HepG2 (cell line): ENCODE measurements at regions not wholly inside any gene's neighbourhood (a gene's known extent, or its start where the extent isn't known, plus 50 kb on each side); places are given as distances from the start of the nearest gene placed in this dataset.

ENCODE experiments used
- CEBPG ChIP-seq: IDR thresholded peaks from 2 replicates; pipeline ENCODE4 v1.6.1; 2016
- DPF2 ChIP-seq: sonication (generic); formaldehyde crosslinking; IDR thresholded peaks from 2 replicates; pipeline ENCODE4 v1.4.0; 2020; ENCODE audit warnings: mild to moderate bottlenecking, low read depth, missing genetic modification reagents, borderline replicate concordance
- EZH2 ChIP-seq: conservative IDR thresholded peaks from 2 replicates; pipeline ENCODE4 v1.6.1; 2012; ENCODE audit warnings: mild to moderate bottlenecking, low read depth, low read length, moderate library complexity
- GATAD2A ChIP-seq: IDR thresholded peaks from 2 replicates; pipeline ENCODE4 v1.6.1; 2016
- HNF4G ChIP-seq, 2 experiments: sonication (generic) in 1 of 2; formaldehyde crosslinking in 1 of 2; IDR thresholded peaks; 2 replicates each; pipeline versions ENCODE4 v1.4.0 to v1.6.1; 2011 to 2020; ENCODE audit warnings: borderline replicate concordance in 2 of 2, low read depth in 2 of 2, mild to moderate bottlenecking in 2 of 2, low read length in 1 of 2, missing genetic modification reagents in 1 of 2, moderate library complexity in 1 of 2
- HNRNPK ChIP-seq: fragments of 200-400 bp; formaldehyde crosslinking; IDR thresholded peaks from 2 replicates; pipeline ENCODE4 v1.6.1; 2018; ENCODE audit warnings: low read length, low read depth, moderate library complexity, mild to moderate bottlenecking; ENCODE audit not compliant: poor library complexity, severe bottlenecking
- NFE2L1 ChIP-seq: sonication (generic); formaldehyde crosslinking; IDR thresholded peaks from 2 replicates; pipeline ENCODE4 v1.4.0; 2020; ENCODE audit warnings: missing genetic modification reagents, mild to moderate bottlenecking, borderline replicate concordance
- PHF21A ChIP-seq: sonication (generic); formaldehyde crosslinking; IDR thresholded peaks from 2 replicates; pipeline ENCODE4 v1.5.0; 2020; ENCODE audit warnings: mild to moderate bottlenecking, missing genetic modification reagents
- RNF2 ChIP-seq: fragments of 450-650 bp; conservative IDR thresholded peaks from 2 replicates; pipeline ENCODE4 v1.6.1; 2016; ENCODE audit warnings: low read depth
- SIX4 ChIP-seq: sonication (generic); formaldehyde crosslinking; IDR thresholded peaks from 2 replicates; pipeline ENCODE4 v1.4.0; 2020; ENCODE audit warnings: missing genetic modification reagents
- SP4 ChIP-seq: sonication (generic); formaldehyde crosslinking; IDR thresholded peaks from 2 replicates; pipeline ENCODE4 v1.8.1; 2023; ENCODE audit warnings: mild to moderate bottlenecking, missing genetic modification reagents
- ZMYM4 ChIP-seq: sonication (generic); formaldehyde crosslinking; IDR thresholded peaks from 2 replicates; pipeline ENCODE4 v1.8.1; 2023; ENCODE audit warnings: mild to moderate bottlenecking, missing genetic modification reagents
- ZNF354B ChIP-seq: sonication (generic); formaldehyde crosslinking; IDR thresholded peaks from 2 replicates; pipeline ENCODE4 v1.8.0; 2022; ENCODE audit warnings: mild to moderate bottlenecking, missing genetic modification reagents
- ZNF432 ChIP-seq: sonication (generic); formaldehyde crosslinking; IDR thresholded peaks from 2 replicates; pipeline ENCODE4 v1.5.0; 2020; ENCODE audit warnings: missing genetic modification reagents, mild to moderate bottlenecking, borderline replicate concordance
- ZNF549 ChIP-seq: sonication (generic); formaldehyde crosslinking; IDR thresholded peaks from 2 replicates; pipeline ENCODE4 v1.5.0; 2020; ENCODE audit warnings: missing genetic modification reagents
- ZZZ3 ChIP-seq: sonication (generic); formaldehyde crosslinking; IDR thresholded peaks from 2 replicates; pipeline ENCODE4 v1.4.0; 2020; ENCODE audit warnings: missing genetic modification reagents, mild to moderate bottlenecking, borderline replicate concordance
- TF ChIP-seq, protein P1 (sequence below): sonication (generic); formaldehyde crosslinking; IDR thresholded peaks from 2 replicates; pipeline ENCODE4 v1.8.1; 2023; ENCODE audit warnings: mild to moderate bottlenecking, missing genetic modification reagents
- TF ChIP-seq, protein P2 (sequence below): sonication (generic); formaldehyde crosslinking; IDR thresholded peaks from 2 replicates; pipeline ENCODE4 v1.8.0; 2022; ENCODE audit warnings: mild to moderate bottlenecking, missing genetic modification reagents, borderline replicate concordance
- TF ChIP-seq, protein P3 (sequence below): sonication (generic); formaldehyde crosslinking; IDR thresholded peaks from 2 replicates; pipeline ENCODE4 v1.5.1; 2020; ENCODE audit warnings: missing genetic modification reagents, mild to moderate bottlenecking, borderline replicate concordance
- TF ChIP-seq, protein P4 (sequence below): fragments of 450-650 bp; IDR thresholded peaks from 2 replicates; pipeline ENCODE4 v1.6.1; 2017; ENCODE audit warnings: mild to moderate bottlenecking

DNA sequence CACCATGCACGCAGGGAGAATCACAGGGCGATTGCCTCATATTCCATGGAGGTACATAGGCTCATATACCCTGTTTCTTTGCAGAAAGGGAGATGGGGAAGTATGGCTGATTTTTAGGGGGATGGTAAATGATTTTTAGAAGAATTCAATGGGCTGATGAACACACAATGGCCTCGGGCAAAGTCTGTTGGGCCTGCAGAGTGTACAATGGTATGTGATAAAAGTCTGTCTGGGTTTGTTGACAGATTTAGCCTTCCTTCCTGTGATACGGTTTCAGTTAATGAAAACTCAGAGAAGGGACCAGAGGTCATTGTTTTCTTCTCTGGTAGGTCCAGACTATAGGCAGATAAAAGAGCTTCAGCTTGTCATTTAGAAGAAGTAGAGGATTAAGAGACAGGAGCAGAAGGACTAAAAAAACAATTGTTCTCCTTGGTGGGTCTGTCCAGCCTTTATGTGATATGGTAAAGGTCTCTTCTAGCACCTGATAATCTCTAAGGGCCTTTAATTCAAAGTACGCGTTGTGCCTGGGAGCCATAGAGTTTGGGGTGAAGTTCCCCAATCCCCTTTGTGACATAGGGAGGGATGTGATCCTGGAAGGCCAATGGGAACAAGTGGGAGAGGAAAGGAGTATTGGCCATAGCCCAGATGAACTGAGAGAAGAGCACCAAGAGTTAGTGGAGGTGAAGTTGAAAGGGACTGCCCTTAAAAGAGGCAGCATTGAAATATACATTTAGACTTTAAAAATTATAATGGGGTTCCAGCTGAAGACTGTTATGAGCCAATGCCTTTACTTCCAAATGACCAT lies 107.5 kb upstream of the SERPINE2 start (continued):
- TF ChIP-seq, protein P1, sequence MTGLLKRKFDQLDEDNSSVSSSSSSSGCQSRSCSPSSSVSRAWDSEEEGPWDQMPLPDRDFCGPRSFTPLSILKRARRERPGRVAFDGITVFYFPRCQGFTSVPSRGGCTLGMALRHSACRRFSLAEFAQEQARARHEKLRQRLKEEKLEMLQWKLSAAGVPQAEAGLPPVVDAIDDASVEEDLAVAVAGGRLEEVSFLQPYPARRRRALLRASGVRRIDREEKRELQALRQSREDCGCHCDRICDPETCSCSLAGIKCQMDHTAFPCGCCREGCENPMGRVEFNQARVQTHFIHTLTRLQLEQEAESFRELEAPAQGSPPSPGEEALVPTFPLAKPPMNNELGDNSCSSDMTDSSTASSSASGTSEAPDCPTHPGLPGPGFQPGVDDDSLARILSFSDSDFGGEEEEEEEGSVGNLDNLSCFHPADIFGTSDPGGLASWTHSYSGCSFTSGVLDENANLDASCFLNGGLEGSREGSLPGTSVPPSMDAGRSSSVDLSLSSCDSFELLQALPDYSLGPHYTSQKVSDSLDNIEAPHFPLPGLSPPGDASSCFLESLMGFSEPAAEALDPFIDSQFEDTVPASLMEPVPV (CRISPR knock-in tag) = no peak
- TF ChIP-seq, protein P2, sequence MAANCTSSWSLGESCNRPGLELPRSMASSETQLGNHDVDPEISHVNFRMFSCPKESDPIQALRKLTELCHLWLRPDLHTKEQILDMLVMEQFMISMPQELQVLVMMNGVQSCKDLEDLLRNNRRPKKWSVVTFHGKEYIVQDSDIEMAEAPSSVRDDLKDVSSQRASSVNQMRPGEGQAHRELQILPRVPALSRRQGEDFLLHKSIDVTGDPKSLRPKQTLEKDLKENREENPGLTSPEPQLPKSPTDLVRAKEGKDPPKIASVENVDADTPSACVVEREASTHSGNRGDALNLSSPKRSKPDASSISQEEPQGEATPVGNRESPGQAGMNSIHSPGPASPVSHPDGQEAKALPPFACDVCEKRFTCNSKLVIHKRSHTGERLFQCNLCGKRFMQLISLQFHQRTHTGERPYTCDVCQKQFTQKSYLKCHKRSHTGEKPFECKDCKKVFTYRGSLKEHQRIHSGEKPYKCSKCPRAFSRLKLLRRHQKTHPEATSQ (CRISPR knock-in tag) = peak; percentile 76; the same call in 1 of the 2 replicates
- TF ChIP-seq NFE2L1 (CRISPR knock-in tag) = no peak
- TF ChIP-seq HNRNPK = peak; percentile 23
- TF ChIP-seq ZZZ3 (CRISPR knock-in tag) = peak; percentile 48; the same call in 1 of the 2 replicates
- 0 out of 2 replicates have a peak, but pooled peaks have one; percentile 38 for TF ChIP-seq ZNF549 (CRISPR knock-in tag)
- TF ChIP-seq HNF4G (IDR thresholded peaks at IDR 0.05; ENCODE audit: borderline replicate concordance, low read depth, low read length) = peak; percentile 96
- peak; percentile 52 for TF ChIP-seq HNF4G (CRISPR knock-in tag; IDR thresholded peaks at IDR 0.05; ENCODE audit: borderline replicate concordance, low read depth)
- TF ChIP-seq ZNF354B = no peak
- peak; percentile 84; the same call in 1 of the 2 replicates for TF ChIP-seq GATAD2A (CRISPR knock-in tag)
- TF ChIP-seq, protein P3, sequence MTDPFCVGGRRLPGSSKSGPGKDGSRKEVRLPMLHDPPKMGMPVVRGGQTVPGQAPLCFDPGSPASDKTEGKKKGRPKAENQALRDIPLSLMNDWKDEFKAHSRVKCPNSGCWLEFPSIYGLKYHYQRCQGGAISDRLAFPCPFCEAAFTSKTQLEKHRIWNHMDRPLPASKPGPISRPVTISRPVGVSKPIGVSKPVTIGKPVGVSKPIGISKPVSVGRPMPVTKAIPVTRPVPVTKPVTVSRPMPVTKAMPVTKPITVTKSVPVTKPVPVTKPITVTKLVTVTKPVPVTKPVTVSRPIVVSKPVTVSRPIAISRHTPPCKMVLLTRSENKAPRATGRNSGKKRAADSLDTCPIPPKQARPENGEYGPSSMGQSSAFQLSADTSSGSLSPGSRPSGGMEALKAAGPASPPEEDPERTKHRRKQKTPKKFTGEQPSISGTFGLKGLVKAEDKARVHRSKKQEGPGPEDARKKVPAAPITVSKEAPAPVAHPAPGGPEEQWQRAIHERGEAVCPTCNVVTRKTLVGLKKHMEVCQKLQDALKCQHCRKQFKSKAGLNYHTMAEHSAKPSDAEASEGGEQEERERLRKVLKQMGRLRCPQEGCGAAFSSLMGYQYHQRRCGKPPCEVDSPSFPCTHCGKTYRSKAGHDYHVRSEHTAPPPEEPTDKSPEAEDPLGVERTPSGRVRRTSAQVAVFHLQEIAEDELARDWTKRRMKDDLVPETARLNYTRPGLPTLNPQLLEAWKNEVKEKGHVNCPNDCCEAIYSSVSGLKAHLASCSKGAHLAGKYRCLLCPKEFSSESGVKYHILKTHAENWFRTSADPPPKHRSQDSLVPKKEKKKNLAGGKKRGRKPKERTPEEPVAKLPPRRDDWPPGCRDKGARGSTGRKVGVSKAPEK (CRISPR knock-in tag) = 0 out of 2 replicates have a peak, but pooled peaks have one; percentile 41
- peak; percentile 84 for TF ChIP-seq ZMYM4
- TF ChIP-seq RNF2 = no peak
- TF ChIP-seq CEBPG (CRISPR knock-in tag) = peak; percentile 48
- peak; percentile 45; the same call in 1 of the 2 replicates for TF ChIP-seq PHF21A (CRISPR knock-in tag)
- peak; percentile 58; the same call in 1 of the 2 replicates for TF ChIP-seq SIX4 (CRISPR knock-in tag)
- no peak for TF ChIP-seq ZNF432 (CRISPR knock-in tag)
- TF ChIP-seq, protein P4, sequence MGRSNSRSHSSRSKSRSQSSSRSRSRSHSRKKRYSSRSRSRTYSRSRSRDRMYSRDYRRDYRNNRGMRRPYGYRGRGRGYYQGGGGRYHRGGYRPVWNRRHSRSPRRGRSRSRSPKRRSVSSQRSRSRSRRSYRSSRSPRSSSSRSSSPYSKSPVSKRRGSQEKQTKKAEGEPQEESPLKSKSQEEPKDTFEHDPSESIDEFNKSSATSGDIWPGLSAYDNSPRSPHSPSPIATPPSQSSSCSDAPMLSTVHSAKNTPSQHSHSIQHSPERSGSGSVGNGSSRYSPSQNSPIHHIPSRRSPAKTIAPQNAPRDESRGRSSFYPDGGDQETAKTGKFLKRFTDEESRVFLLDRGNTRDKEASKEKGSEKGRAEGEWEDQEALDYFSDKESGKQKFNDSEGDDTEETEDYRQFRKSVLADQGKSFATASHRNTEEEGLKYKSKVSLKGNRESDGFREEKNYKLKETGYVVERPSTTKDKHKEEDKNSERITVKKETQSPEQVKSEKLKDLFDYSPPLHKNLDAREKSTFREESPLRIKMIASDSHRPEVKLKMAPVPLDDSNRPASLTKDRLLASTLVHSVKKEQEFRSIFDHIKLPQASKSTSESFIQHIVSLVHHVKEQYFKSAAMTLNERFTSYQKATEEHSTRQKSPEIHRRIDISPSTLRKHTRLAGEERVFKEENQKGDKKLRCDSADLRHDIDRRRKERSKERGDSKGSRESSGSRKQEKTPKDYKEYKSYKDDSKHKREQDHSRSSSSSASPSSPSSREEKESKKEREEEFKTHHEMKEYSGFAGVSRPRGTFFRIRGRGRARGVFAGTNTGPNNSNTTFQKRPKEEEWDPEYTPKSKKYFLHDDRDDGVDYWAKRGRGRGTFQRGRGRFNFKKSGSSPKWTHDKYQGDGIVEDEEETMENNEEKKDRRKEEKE = no peak
- TF ChIP-seq DPF2 (CRISPR knock-in tag) = peak; percentile 78
- TF ChIP-seq EZH2 = no peak
- TF ChIP-seq SP4 (CRISPR knock-in tag) = no peak
